ENCODE measurements at regions not wholly inside any gene's neighbourhood (a gene's known extent, or its start where the extent isn't known, plus 50 kb on each side); places are given as distances from the start of the nearest gene placed in this dataset.
"Not testable (repeated sequence)": the region's sequence is repeated elsewhere in the genome, so short reads cannot be mapped to it uniquely, and the experiment has no call there.

DNA sequence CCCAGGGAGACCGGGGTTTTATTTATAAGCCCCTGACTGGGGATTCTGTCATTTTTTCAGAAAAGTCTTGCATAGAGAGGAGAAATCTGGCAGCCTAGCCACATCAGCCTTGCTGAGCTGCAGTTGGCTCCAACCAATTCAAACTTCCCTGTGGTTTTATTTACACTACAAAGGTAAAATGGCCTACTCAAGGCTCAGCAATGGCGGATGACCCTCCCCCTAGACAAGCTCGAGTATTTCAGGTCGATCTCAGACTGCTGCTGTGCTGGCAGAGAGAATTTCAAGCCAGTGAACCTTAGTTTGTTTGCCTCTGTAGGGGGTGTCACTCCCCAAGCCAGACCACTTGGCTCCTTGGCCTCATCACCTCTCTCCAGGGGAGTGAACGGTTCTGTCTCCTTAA, 52.9 kb downstream of the CDY2A start:
- H3K4me3 ChIP-seq (ENCODE audit: severe bottlenecking); DNase-seq (ENCODE audit: low spot score); ATAC-seq (ENCODE audit: low read depth); H3K9me3 ChIP-seq (ENCODE audit: severe bottlenecking); H3K27me3 ChIP-seq (ENCODE audit: insufficient read depth, poor library complexity, severe bottlenecking); H3K4me1 ChIP-seq (ENCODE audit: insufficient read depth, poor library complexity, severe bottlenecking); H3K27ac ChIP-seq (ENCODE audit: poor library complexity, severe bottlenecking); H3K36me3 ChIP-seq (ENCODE audit: low read depth): not testable (repeated sequence)

DNA sequence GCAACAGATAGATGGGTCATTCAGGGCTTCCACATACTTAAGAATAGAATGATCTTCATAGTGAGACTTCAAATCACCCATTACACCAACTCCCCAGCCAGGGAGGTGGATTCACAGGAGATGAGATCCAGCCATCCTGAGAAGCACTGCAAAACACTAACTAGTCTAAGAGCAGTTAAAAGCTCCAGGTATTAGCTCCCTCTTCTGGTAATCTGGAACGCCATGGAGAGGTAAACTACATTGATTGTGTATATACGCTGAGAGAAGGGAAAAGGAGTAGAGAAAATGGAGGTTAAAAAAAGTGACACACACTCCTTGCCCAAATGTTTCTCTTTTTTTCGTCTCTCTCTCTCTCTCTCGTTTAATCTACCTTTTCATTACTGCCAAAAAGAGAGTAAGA, 60.3 kb downstream of the CDY2A start:
- not testable (repeated sequence) for H3K27me3 ChIP-seq (ENCODE audit: insufficient read depth, poor library complexity, severe bottlenecking); H3K4me3 ChIP-seq (ENCODE audit: severe bottlenecking); H3K4me1 ChIP-seq (ENCODE audit: insufficient read depth, poor library complexity, severe bottlenecking); H3K9me3 ChIP-seq (ENCODE audit: severe bottlenecking); H3K27ac ChIP-seq (ENCODE audit: poor library complexity, severe bottlenecking); DNase-seq (ENCODE audit: low spot score); H3K36me3 ChIP-seq (ENCODE audit: low read depth)
- peak; percentile 31; the same call in 1 of the 3 replicates for ATAC-seq (ENCODE audit: low read depth)

DNA sequence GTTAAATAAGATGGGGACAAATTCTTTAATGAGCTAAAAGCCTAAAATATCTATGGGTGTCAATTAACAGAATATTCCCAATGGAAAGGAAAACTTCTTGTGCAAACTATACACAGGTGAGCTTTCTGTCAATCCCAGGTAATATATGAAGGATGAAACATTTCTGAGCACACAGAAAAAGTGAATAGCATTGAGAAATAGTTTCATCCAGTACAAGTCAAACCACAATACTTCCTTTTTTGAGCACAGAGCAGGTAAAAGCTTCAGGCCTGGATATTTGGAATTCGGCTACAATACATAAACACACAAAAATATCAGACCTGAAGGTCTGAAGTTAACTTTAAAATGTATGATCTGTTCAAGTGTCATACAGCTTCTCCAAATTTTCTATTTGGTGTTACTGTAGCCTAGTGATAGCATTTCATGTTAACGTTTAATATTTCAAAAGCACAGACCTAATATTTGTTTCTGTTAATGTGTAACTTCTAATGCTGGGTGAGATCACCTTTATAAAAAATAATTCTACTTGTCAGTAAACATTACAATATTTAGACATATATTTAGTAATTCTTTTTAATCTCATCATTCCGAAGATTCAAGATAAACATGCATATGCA, 60.9 kb downstream of the CDY2A start:
- H3K27me3 ChIP-seq (ENCODE audit: insufficient read depth, poor library complexity, severe bottlenecking); H3K9me3 ChIP-seq (ENCODE audit: severe bottlenecking); H3K4me3 ChIP-seq (ENCODE audit: severe bottlenecking); DNase-seq (ENCODE audit: low spot score); ATAC-seq (ENCODE audit: low read depth); H3K27ac ChIP-seq (ENCODE audit: poor library complexity, severe bottlenecking); H3K36me3 ChIP-seq (ENCODE audit: low read depth); H3K4me1 ChIP-seq (ENCODE audit: insufficient read depth, poor library complexity, severe bottlenecking): not testable (repeated sequence)

DNA sequence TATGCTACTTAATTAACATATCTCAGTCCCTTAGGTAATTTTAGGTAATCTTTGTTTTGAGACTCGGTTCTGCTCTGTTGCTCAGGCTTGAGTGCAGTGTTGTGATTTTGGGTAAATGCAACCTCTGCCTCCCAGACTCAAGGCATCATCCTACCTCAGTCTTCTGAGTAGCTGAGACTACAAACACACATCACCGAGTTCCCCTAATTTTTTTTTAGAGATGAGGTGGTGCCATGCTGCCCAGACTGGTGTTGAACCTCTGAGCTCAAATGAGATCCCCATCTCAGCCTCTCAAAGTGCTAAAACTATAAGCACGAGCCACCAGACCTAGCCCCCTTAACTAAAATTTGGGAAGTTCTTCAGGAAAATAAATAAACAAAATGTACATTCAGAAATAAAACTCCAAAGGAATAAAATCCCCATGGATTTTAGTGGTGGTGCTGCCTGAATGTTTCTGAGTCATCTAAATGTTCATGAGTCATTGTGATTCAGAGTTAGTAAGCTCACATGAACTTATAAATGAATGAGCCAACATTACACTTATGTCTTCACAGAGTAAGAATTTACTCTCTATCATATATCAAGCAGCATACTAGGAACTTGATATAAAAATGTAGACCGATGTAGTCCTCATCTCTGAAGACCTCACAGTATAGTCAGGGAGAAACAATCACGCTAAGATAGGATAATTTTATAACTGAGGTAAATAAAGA, 62.5 kb downstream of the CDY2A start:
- H3K36me3 ChIP-seq (ENCODE audit: low read depth); H3K4me3 ChIP-seq (ENCODE audit: severe bottlenecking); H3K27ac ChIP-seq (ENCODE audit: poor library complexity, severe bottlenecking); DNase-seq (ENCODE audit: low spot score); H3K27me3 ChIP-seq (ENCODE audit: insufficient read depth, poor library complexity, severe bottlenecking); H3K9me3 ChIP-seq (ENCODE audit: severe bottlenecking); H3K4me1 ChIP-seq (ENCODE audit: insufficient read depth, poor library complexity, severe bottlenecking): not testable (repeated sequence)
- peak; percentile 87 for ATAC-seq (ENCODE audit: low read depth)

DNA sequence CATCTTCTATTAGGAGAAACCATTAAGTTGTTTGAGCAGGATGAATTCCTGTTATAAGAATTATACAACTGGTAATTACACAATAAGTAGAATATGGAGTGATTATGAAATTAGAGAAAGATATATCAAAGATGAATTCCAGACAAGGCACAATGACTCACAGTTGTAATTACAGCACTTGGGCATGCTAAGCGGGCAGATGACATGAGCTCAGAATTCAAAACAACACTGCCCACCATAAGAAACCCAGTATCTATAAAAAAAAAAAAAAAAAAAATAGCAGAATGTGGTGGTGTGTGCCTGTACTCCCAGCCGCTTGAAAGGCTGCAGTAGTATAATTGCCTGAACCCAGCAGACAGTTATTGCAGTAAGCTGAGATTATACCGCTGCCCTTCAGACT, 67.4 kb downstream of the CDY2A start:
- H3K27ac ChIP-seq (ENCODE audit: poor library complexity, severe bottlenecking); H3K27me3 ChIP-seq (ENCODE audit: insufficient read depth, poor library complexity, severe bottlenecking); DNase-seq (ENCODE audit: low spot score); H3K4me3 ChIP-seq (ENCODE audit: severe bottlenecking); H3K9me3 ChIP-seq (ENCODE audit: severe bottlenecking); H3K36me3 ChIP-seq (ENCODE audit: low read depth); H3K4me1 ChIP-seq (ENCODE audit: insufficient read depth, poor library complexity, severe bottlenecking): not testable (repeated sequence)
- peak; percentile 69 for ATAC-seq (ENCODE audit: low read depth)

DNA sequence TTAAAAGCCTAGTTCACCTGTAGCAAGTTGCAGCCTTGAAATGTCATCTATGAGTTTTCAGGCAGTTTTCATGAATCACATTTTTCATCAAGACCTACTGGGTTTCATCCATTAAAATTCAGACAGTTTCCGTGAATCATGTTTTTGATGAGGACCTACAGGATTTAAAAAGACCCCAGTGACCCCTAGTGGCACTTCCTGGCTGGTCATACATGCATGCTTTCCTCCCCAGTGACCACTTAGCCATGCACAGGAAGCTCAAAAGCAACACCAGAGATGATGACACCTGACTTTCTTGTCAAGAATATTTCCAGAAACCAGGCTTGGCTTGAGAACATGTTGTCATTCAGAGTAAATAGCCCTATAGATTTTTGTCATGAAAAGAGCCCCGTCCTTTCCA, 80.1 kb downstream of the CDY2A start:
- ATAC-seq (ENCODE audit: low read depth), result peak; percentile 66
- H3K9me3 ChIP-seq (ENCODE audit: severe bottlenecking), result not testable (repeated sequence)

DNA sequence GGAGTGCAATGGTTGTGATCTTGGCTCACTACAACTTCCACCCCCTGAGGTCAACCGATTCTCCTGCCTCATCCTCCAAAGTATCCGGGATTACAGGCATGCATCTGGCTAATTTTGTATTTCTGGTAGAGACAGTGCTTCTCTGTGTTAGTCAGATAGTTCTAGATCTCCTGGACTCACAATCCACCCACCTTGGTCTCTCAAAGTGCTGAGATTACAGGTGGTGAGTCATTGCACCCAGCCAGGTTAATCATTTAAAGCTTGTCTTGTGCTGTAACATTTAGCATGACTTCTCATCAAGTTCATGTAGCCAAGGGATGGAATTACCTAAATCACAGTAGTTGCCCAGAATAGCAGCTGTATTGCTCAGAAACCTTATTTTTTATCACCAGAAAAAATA, 92.8 kb downstream of the CDY2A start:
- not testable (repeated sequence) for H3K27ac ChIP-seq (ENCODE audit: poor library complexity, severe bottlenecking); H3K4me3 ChIP-seq (ENCODE audit: severe bottlenecking); H3K27me3 ChIP-seq (ENCODE audit: insufficient read depth, poor library complexity, severe bottlenecking); DNase-seq (ENCODE audit: low spot score); H3K9me3 ChIP-seq (ENCODE audit: severe bottlenecking); H3K4me1 ChIP-seq (ENCODE audit: insufficient read depth, poor library complexity, severe bottlenecking); H3K36me3 ChIP-seq (ENCODE audit: low read depth)
- ATAC-seq (ENCODE audit: low read depth), result peak; percentile 89

More for the DNA sequence above, 80.1 kb downstream of the CDY2A start:
- DNase-seq (ENCODE audit: low spot score); H3K36me3 ChIP-seq (ENCODE audit: low read depth); H3K4me3 ChIP-seq (ENCODE audit: severe bottlenecking); H3K27me3 ChIP-seq (ENCODE audit: insufficient read depth, poor library complexity, severe bottlenecking); H3K4me1 ChIP-seq (ENCODE audit: insufficient read depth, poor library complexity, severe bottlenecking); H3K27ac ChIP-seq (ENCODE audit: poor library complexity, severe bottlenecking): not testable (repeated sequence)

DNA sequence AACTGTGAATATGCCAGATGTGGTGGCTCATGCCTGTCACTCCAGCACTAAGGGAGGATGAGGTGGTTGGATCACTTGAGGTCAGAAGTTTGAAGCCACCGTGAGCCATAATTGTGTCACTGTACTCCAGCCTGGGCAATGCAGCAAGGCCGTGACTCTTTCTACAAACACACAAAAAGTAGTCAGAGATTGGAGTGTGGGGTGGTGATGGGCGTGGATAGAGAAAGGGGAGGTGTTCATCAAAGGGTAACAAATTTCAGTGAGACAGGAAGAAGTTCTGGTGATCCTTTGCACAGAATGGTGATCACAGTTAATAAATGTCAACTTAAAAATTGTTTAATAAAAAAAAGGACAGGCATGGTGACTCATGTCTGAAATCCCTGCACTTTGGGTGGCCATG, 112.1 kb downstream of the CDY2A start:
- ATAC-seq (ENCODE audit: low read depth); H3K4me1 ChIP-seq (ENCODE audit: insufficient read depth, poor library complexity, severe bottlenecking); H3K9me3 ChIP-seq (ENCODE audit: severe bottlenecking); H3K27ac ChIP-seq (ENCODE audit: poor library complexity, severe bottlenecking); DNase-seq (ENCODE audit: low spot score); H3K27me3 ChIP-seq (ENCODE audit: insufficient read depth, poor library complexity, severe bottlenecking); H3K36me3 ChIP-seq (ENCODE audit: low read depth); H3K4me3 ChIP-seq (ENCODE audit: severe bottlenecking): not testable (repeated sequence)

DNA sequence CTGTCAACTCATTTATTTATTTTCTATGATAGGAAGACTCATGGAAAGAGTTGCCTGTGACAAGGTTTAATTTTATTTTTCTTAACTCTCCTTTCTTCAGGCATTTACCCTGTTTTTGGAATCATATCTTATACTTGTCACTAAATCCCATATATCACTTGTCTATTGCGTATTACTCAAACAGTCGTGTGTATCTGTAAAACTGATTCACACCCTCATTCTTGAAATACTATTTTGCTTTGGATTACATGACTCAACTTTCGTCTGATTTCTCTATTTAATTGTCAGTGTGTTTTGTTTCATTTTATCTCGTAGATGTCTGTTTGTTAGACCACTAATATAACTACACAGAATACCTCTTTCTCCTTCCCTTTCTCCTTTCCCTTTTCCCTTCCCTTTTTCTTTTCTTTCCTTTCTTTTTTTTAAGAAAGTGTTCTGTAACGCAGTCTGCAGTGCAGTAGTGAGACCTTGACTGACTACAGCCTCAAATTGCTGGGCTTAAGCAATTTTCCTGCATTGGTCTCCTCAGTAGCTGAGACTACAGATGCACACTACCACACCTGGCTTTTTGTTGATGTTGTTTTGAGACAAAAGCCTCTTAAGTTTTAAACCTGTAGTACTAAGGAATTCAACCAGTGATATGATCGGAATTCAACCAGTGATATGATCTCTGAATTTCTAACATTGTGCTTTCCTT, 113.9 kb downstream of the CDY2A start:
- not testable (repeated sequence) for H3K9me3 ChIP-seq (ENCODE audit: severe bottlenecking); H3K4me1 ChIP-seq (ENCODE audit: insufficient read depth, poor library complexity, severe bottlenecking); H3K27ac ChIP-seq (ENCODE audit: poor library complexity, severe bottlenecking); H3K4me3 ChIP-seq (ENCODE audit: severe bottlenecking); H3K27me3 ChIP-seq (ENCODE audit: insufficient read depth, poor library complexity, severe bottlenecking); DNase-seq (ENCODE audit: low spot score); H3K36me3 ChIP-seq (ENCODE audit: low read depth)
- peak; percentile 67 for ATAC-seq (ENCODE audit: low read depth)

DNA sequence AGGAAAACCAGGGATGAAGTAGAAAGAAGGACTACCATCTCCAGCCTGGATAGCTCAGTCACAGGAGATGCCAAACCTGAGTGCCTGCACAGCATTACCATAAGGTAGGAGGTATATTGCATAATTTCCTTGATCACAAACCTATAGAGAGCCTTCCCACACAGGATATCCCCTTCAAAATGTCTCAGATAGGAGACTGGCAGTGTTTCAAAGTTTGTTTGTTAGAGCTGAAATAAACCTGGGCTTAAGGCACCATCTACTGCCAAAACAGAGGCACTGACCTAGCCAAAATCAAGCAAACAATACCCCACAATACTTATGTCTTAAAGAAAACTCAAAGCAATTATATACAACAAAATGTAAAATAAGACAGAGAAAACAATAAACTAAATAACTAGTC, 120.8 kb downstream of the CDY2A start:
- H3K4me3 ChIP-seq (ENCODE audit: severe bottlenecking); H3K27ac ChIP-seq (ENCODE audit: poor library complexity, severe bottlenecking); H3K9me3 ChIP-seq (ENCODE audit: severe bottlenecking); DNase-seq (ENCODE audit: low spot score); H3K4me1 ChIP-seq (ENCODE audit: insufficient read depth, poor library complexity, severe bottlenecking); H3K27me3 ChIP-seq (ENCODE audit: insufficient read depth, poor library complexity, severe bottlenecking); H3K36me3 ChIP-seq (ENCODE audit: low read depth): not testable (repeated sequence)
- peak; percentile 95 for ATAC-seq (ENCODE audit: low read depth)

DNA sequence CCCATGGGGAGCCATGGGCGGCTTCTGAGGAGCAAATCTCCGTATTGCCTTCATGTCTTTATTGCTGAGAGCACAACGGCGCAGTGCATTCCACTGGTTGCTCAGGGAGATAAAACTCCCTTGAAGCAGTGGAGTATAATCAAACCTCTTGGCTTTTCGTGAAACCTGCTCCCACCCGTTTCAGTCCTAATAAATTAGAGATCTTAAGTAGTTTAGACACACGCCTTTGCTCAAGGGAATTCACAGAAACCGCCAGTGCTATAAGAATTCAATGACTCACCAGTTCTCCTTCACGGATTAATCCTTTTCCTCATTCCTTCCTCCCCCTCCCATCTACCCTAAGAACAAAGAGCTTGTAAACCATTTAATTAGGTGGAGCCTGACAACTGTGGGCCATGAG, 127.0 kb downstream of the CDY2A start:
- H3K4me3 ChIP-seq (ENCODE audit: severe bottlenecking); H3K27ac ChIP-seq (ENCODE audit: poor library complexity, severe bottlenecking); H3K4me1 ChIP-seq (ENCODE audit: insufficient read depth, poor library complexity, severe bottlenecking); H3K27me3 ChIP-seq (ENCODE audit: insufficient read depth, poor library complexity, severe bottlenecking); DNase-seq (ENCODE audit: low spot score); H3K36me3 ChIP-seq (ENCODE audit: low read depth); H3K9me3 ChIP-seq (ENCODE audit: severe bottlenecking): not testable (repeated sequence)
- peak; percentile 93 for ATAC-seq (ENCODE audit: low read depth)
